K562 (cell line): ENCODE measurements at regions not wholly inside any gene's neighbourhood (a gene's known extent, or its start where the extent isn't known, plus 50 kb on each side); places are given as distances from the start of the nearest gene placed in this dataset.

ENCODE experiments used
- ATAC-seq: fragments of 200-7000 bp; cut with Tn5 transposase; 3 replicates; pipeline ENCODE4 v1.9.1; 2020; ENCODE audit warnings: moderate library complexity
- BruUV-seq: library from RNA; stranded (reverse); fragments of 400-500 nt; replicated peaks from 2 replicates; lab custom pipeline; 2021; lab: Mats Ljungman, UMichigan
- CTCF ChIA-PET: fragments of 300-600 bp; formaldehyde crosslinking; extraction: SDS; loops from one replicate; lab custom pipeline; 2021; ENCODE audit warnings: low intra/inter-chr PET ratio; lab: Yijun Ruan, JAX
- POLR2A ChIA-PET: fragments of 300-600, 350-650 bp; sonication (Branson Sonifier 250); formaldehyde crosslinking; extraction: SDS; loops from one replicate; lab custom pipeline; 2021; ENCODE audit warnings: antibody characterized with exemption, inconsistent platforms; lab: Yijun Ruan, JAX
- DNase-seq, 4 experiments: peaks; one replicate each; pipeline versions ENCODE4 v3.0.0 to v3.0.0-alpha.2; 2011 to 2018; ENCODE audit warnings: low spot score in 3 of 4, mixed read lengths in 3 of 4; ENCODE audit errors: extremely low read depth in 1 of 4
- FAIRE-seq: peaks from 2 replicates; lab custom pipeline; 2011; peaks lifted over from hg19 to GRCh38; lab: Jason Lieb, UNC
- H2AFZ ChIP-seq: 2 replicates; pipeline ENCODE4 v1.6.0; 2011; ENCODE audit warnings: low read depth, low read length, control low read depth, inconsistent platforms
- H3K27ac ChIP-seq: fragments of 200-600 bp; 3 replicates; pipeline ENCODE4 v1.8.0; 2011; ENCODE audit warnings: low read depth, mild to moderate bottlenecking, control low read depth, inconsistent platforms, low read length, moderate library complexity, mixed read lengths; ENCODE audit errors: extremely low read depth
- H3K27me3 ChIP-seq, 2 experiments: fragments of 300-600 bp in 1 of 2; 2 replicates in 1 of 2; 3 replicates in 1 of 2; pipeline versions ENCODE4 v1.6.0 to v1.8.0; 2011; ENCODE audit warnings: inconsistent platforms in 2 of 2, low read length in 2 of 2, mild to moderate bottlenecking in 1 of 2, mixed read lengths in 1 of 2, moderate library complexity in 1 of 2; ENCODE audit not compliant: control insufficient read depth in 2 of 2, insufficient read depth in 2 of 2
- H3K36me3 ChIP-seq: fragments of 300-600 bp; 3 replicates; pipeline ENCODE4 v1.8.0; 2011; ENCODE audit warnings: mild to moderate bottlenecking, low read length, inconsistent platforms; ENCODE audit not compliant: control insufficient read depth, insufficient read depth
- H3K4me1 ChIP-seq, 2 experiments: fragments of 200-600 bp in 1 of 2; replicated peaks in 1 of 2; 2 replicates in 1 of 2; 3 replicates in 1 of 2; pipeline versions ENCODE4 v1.5.1 to v1.8.0; 2011; ENCODE audit warnings: inconsistent platforms in 2 of 2, low read length in 2 of 2, mild to moderate bottlenecking in 1 of 2, mixed read lengths in 1 of 2, moderate library complexity in 1 of 2; ENCODE audit not compliant: control insufficient read depth in 2 of 2, insufficient read depth in 2 of 2
- H3K4me2 ChIP-seq: 2 replicates; pipeline ENCODE4 v1.6.1; 2011; ENCODE audit warnings: low read length, control low read depth, inconsistent platforms, mixed read lengths; ENCODE audit not compliant: insufficient read depth
- H3K4me3 ChIP-seq: fragments of 200-600 bp; sonication (generic), shearing (Covaris generic); 2 replicates; pipeline ENCODE4 v1.5.1; 2016; ENCODE audit warnings: control low read depth, inconsistent platforms
- H3K79me2 ChIP-seq: fragments of 200-600 bp; 3 replicates; pipeline ENCODE4 v1.8.0; 2011; ENCODE audit warnings: low read length, inconsistent platforms; ENCODE audit not compliant: control insufficient read depth, insufficient read depth
- H3K9ac ChIP-seq, 2 experiments: 2 replicates each; pipeline versions ENCODE4 v1.6.0 to v1.6.1; 2011; ENCODE audit warnings: low read depth in 2 of 2, low read length in 2 of 2, control low read depth in 1 of 2, inconsistent platforms in 1 of 2, mild to moderate bottlenecking in 1 of 2, mixed read lengths in 1 of 2; ENCODE audit not compliant: insufficient read depth in 1 of 2
- H3K9me1 ChIP-seq: one replicate; pipeline ENCODE4 v1.6.0; 2011; ENCODE audit warnings: inconsistent platforms, mild to moderate bottlenecking, low read length, moderate library complexity; ENCODE audit not compliant: control insufficient read depth, insufficient read depth
- H3K9me3 ChIP-seq: replicated peaks from 2 replicates; pipeline ENCODE4 v1.5.1; 2011; ENCODE audit warnings: low read depth, low read length, inconsistent platforms; ENCODE audit not compliant: control insufficient read depth, insufficient read depth
- H4K20me1 ChIP-seq: replicated peaks from 2 replicates; pipeline ENCODE4 v1.6.1; 2011; ENCODE audit warnings: low read length, inconsistent platforms, mixed read lengths; ENCODE audit not compliant: control insufficient read depth, insufficient read depth
- BACH1 ChIP-seq: fragments of 200-800 bp; sonication (Bioruptor generic); IDR thresholded peaks from 2 replicates; pipeline ENCODE4 v1.6.1; 2016; ENCODE audit warnings: missing genetic modification characterization, missing compliant biosample characterization
- C11orf30 ChIP-seq: fragments of 450-650 bp; IDR thresholded peaks from 2 replicates; pipeline ENCODE4 v1.6.1; 2016; ENCODE audit warnings: low read depth, mild to moderate bottlenecking
- E2F5 ChIP-seq: sonication (generic); formaldehyde crosslinking; IDR thresholded peaks from 2 replicates; pipeline ENCODE4 v1.8.0; 2022; ENCODE audit warnings: mild to moderate bottlenecking, missing genetic modification reagents
- FOXM1 ChIP-seq, 2 experiments: fragments of 450-650 bp in 1 of 2; sonication (generic) in 1 of 2; formaldehyde crosslinking in 1 of 2; IDR thresholded peaks; 2 replicates each; pipeline versions ENCODE4 v1.6.1 to v1.9.0; 2017 to 2022; ENCODE audit warnings: low read depth in 2 of 2, mild to moderate bottlenecking in 2 of 2, missing genetic modification reagents in 1 of 2, moderate library complexity in 1 of 2
- MAFG ChIP-seq: fragments of 450-650 bp; conservative IDR thresholded peaks from 2 replicates; pipeline ENCODE4 v1.6.1; 2016; ENCODE audit warnings: missing genetic modification characterization, missing compliant biosample characterization
- NCOA4 ChIP-seq: fragments of 450-650 bp; IDR thresholded peaks from 2 replicates; pipeline ENCODE4 v1.6.1; 2018; ENCODE audit warnings: mild to moderate bottlenecking; ENCODE audit not compliant: partially characterized antibody
- NFE2 ChIP-seq: IDR thresholded peaks from 2 replicates; pipeline ENCODE4 v1.6.1; 2014; ENCODE audit warnings: antibody characterized with exemption, low read depth
- NRF1 ChIP-seq, 2 experiments: fragments of 450-650 bp; IDR thresholded peaks in 1 of 2; conservative IDR thresholded peaks in 1 of 2; 2 replicates each; pipeline ENCODE4 v1.6.1; 2014; ENCODE audit warnings: mild to moderate bottlenecking in 2 of 2
- POLR3G ChIP-seq: IDR thresholded peaks from 2 replicates; pipeline ENCODE4 v1.6.1; 2011; ENCODE audit not compliant: insufficient read length, insufficient replicate concordance; ENCODE audit errors: extremely low read depth
- PREB ChIP-seq: sonication (generic); formaldehyde crosslinking; IDR thresholded peaks from 2 replicates; pipeline ENCODE4 v1.8.1; 2023; ENCODE audit warnings: mild to moderate bottlenecking, missing genetic modification reagents
- SRSF7 ChIP-seq: fragments of 200-400 bp; formaldehyde crosslinking; optimal IDR thresholded peaks from 2 replicates; pipeline ENCODE3; 2017; ENCODE audit warnings: mild to moderate bottlenecking, low read depth, low read length
- TEAD1 ChIP-seq, 2 experiments: fragments of 450-650 bp in 1 of 2; sonication (generic) in 1 of 2; formaldehyde crosslinking; IDR thresholded peaks; 2 replicates each; pipeline versions ENCODE4 v1.4.0 to v1.8.0; 2020 to 2022; ENCODE audit warnings: mild to moderate bottlenecking in 2 of 2, missing genetic modification reagents in 1 of 2
- TRIM25 ChIP-seq: fragments of 450-650 bp; IDR thresholded peaks from 2 replicates; pipeline ENCODE4 v1.7.0; 2016; ENCODE audit warnings: borderline replicate concordance
- XRCC5 ChIP-seq: fragments of 200-400 bp; formaldehyde crosslinking; IDR thresholded peaks from 2 replicates; pipeline ENCODE4 v1.6.1; 2017; ENCODE audit warnings: low read depth, mild to moderate bottlenecking, low read length
- ZNF175 ChIP-seq: fragments of 200-800 bp; sonication (Bioruptor generic); IDR thresholded peaks from 2 replicates; pipeline ENCODE4 v1.6.1; 2016; ENCODE audit warnings: low read depth, mild to moderate bottlenecking, missing genetic modification characterization, missing compliant biosample characterization
- ZNF316 ChIP-seq: fragments of 450-650 bp; IDR thresholded peaks from 2 replicates; pipeline ENCODE4 v1.6.1; 2016
- ZNF644 ChIP-seq: fragments of 200-800 bp; sonication (Bioruptor generic); IDR thresholded peaks from 2 replicates; pipeline ENCODE4 v1.6.1; 2016; ENCODE audit warnings: low read depth, missing genetic modification characterization, missing compliant biosample characterization
- WGBS: fragments of 100-300 bp; shearing (Covaris generic); methylation state at CpG from one replicate; pipeline ENCODE4 v1.1.6; 2016; ENCODE audit warnings: low coverage, mixed read lengths; ENCODE audit not compliant: insufficient coverage; ENCODE audit errors: missing lambda C conversion rate; 5-methylcytosine and 5-hydroxymethylcytosine counted together
- in situ Hi-C: fragments of 300-500 bp; cut with MboI; formaldehyde crosslinking; loops from 4 replicates; pipeline ENCODE4 v1.15.0; 2018; ENCODE audit warnings: inconsistent platforms, mixed read lengths
- intact Hi-C: fragments of 100-400 bp; cut with micrococcal nuclease; formaldehyde crosslinking; loops from 2 replicates; pipeline ENCODE4 v1.14.2; 2022
- TF ChIP-seq, protein P1 (sequence below): sonication (generic); formaldehyde crosslinking; IDR thresholded peaks from 2 replicates; pipeline ENCODE4 v1.5.0; 2020; ENCODE audit warnings: missing genetic modification reagents

DNA sequence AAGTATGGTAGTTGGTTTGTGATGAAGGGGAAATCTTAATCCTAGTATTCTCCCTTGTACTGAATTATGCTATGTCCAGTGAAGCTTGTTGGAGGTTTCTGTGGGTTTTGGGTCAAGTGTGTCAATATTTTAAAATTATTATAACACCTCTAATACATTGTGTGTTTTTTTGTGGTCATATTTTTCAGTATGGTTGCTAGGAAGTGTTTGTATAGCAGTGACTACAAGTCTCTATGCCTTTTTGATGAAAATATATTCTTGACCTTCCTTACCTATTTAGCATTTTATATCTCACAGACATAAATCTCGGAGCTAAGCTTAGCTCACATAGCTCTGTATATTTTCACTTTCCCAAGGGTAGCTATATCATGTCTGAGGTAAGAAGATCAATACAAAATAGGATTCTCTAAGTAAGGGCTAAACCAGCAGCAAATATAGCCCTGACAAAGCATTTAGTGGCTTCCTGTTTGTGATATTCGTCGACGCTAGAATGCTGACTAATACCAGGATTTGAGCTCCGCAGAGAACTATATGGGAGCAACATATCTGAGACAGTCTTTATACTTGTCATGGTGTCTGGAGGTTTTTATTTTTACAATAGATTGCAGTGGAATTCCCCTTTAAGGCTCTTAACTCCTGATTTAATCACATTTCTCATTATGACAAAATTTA, 82.3 kb downstream of the MACIR start:
- Histone ChIP-seq H3K9me3 (no peaks in the 10 kb centered on the region), H2AFZ (peak overlapping the region; percentile 44; the same call in 1 of the 2 replicates), H3K79me2 (no peaks in the 10 kb centered on the region), H3K27me3 (no peaks in the 10 kb centered on the region), H3K4me1 (no peaks in the 10 kb centered on the region), H3K4me3 (no peak overlapping the region), H3K9me1 (no peaks in the 10 kb centered on the region), H3K27ac (no peak overlapping the region), H3K36me3 (no peaks in the 10 kb centered on the region), H3K9ac (no peak overlapping the region; a peak in 1 of 4 replicates), H4K20me1 (no peaks in the 10 kb centered on the region), H3K4me2 (no peak overlapping the region)
- intact Hi-C loops (no loop called here), in situ Hi-C loops (no loop called here)
- no peak for FAIRE-seq
- peak in 2 of 4 experiments; percentile 5 to 9 for DNase-seq
- ChIA-PET POLR2A (interaction anchor here (0.5 to 1.4 kb wide), 2 partner anchors 14 to 798 kb away, joined by 3 to 4 read pairs; no protein-coding TSS in a partner anchor), CTCF (no interaction called here)
- no TSS peak for BruUV-seq
- WGBS: 5% methylated on average over 5 of the region's 5 CpGs
- peak; percentile 56; the same call in 2 of the 3 replicates for ATAC-seq
- no peak for TF ChIP-seq XRCC5
- no peak for TF ChIP-seq SRSF7
- no peak for TF ChIP-seq POLR3G
- no peak for TF ChIP-seq NRF1 (conservative IDR thresholded peaks at IDR 0.05 in 1 of 2, IDR thresholded peaks at IDR 0.05 in 1 of 2)
- no peak for TF ChIP-seq TRIM25
- TF ChIP-seq ZNF644 (tag): no peak
- peak; percentile 55 for TF ChIP-seq C11orf30
- TF ChIP-seq BACH1 (tag): 0 out of 2 replicates have a peak, but pooled peaks have one; percentile 44
- peak; percentile 69 for TF ChIP-seq ZNF316
- TF ChIP-seq PREB: no peak
- no peak for TF ChIP-seq ZNF175 (CRISPR knock-in tag)
- TF ChIP-seq MAFG (tag): peak; percentile 66
- peak; percentile 31; the same call in 1 of the 2 replicates for TF ChIP-seq NFE2
- no peak for TF ChIP-seq FOXM1 (IDR thresholded peaks at IDR 0.05; ENCODE audit: low read depth)
- no peak for TF ChIP-seq FOXM1 (CRISPR knock-in tag; IDR thresholded peaks at IDR 0.05; ENCODE audit: low read depth)
- TF ChIP-seq TEAD1 (CRISPR knock-in tag; IDR thresholded peaks at IDR 0.05): no peak
- TF ChIP-seq, protein P1, sequence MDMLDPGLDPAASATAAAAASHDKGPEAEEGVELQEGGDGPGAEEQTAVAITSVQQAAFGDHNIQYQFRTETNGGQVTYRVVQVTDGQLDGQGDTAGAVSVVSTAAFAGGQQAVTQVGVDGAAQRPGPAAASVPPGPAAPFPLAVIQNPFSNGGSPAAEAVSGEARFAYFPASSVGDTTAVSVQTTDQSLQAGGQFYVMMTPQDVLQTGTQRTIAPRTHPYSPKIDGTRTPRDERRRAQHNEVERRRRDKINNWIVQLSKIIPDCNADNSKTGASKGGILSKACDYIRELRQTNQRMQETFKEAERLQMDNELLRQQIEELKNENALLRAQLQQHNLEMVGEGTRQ (CRISPR knock-in tag): no peak
- no peak for TF ChIP-seq NCOA4
- no peak for TF ChIP-seq E2F5 (CRISPR knock-in tag)
